ENCODE measurements at regions not wholly inside any gene's neighbourhood (a gene's known extent, or its start where the extent isn't known, plus 50 kb on each side); places are given as distances from the start of the nearest gene placed in this dataset.
"Not testable (repeated sequence)": the region's sequence is repeated elsewhere in the genome, so short reads cannot be mapped to it uniquely, and the experiment has no call there.

GRCh38 chr20:6347916-6348315, 225.1 kb upstream of the FERMT1 start:
- TF ChIP-seq CTCF (IDR thresholded peaks at IDR 0.05): no peak
- Histone ChIP-seq H3K4me1 (peaks cover 0 to 5% (median 0%) of the 10 kb centered on the region in 9 donors), H3K9me3 (no peaks in the 10 kb centered on the region), H3K36me3 (no peaks in the 10 kb centered on the region), H3K27ac (no peak overlapping the region), H3K27me3 (no peaks in the 10 kb centered on the region), H3K4me3 (no peak overlapping the region)
- intact Hi-C loops (cut with DNase I): loop anchor here in 1 of 10 donors (10.0 kb wide), 1 partner anchor 147 kb away; no protein-coding TSS in a partner anchor
- DNase-seq (no peak), ATAC-seq (no peak)

DNA sequence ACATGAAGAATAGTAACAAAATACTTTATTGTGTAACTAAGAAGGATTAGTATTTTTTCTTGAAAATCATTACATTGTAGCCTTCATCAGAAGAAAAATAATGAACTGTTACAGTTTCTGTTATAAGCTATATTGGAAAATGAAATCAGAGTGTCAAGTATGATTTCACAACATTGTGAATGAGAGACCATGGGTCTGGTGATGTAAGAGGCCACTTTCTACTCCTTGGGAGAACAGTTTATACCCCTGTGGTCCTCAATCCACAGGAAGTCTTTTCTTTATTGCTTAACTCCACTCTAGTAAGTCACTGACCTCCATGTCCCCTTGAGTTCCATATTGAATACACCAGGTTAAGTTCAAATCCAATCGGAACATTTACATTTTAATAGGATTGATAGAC, 218.7 kb upstream of the FERMT1 start:
- intact Hi-C loops (cut with DNase I): loop anchor here in 1 of 10 donors (10.0 kb wide), 1 partner anchor 153 kb away; no protein-coding TSS in a partner anchor
- 94 to 95% methylated on average over 1 of the region's 1 CpG for WGBS, 2 donors
- no peaks in the 10 kb centered on the region for H3K9me3 ChIP-seq
- no peak overlapping the region for H3K27ac ChIP-seq
- no peak overlapping the region for H3K4me3 ChIP-seq
- DNase-seq (no peak), ATAC-seq (no peak)
- TF ChIP-seq CTCF (IDR thresholded peaks at IDR 0.05): no peak
- no peaks in the 10 kb centered on the region for H3K36me3 ChIP-seq
- no peaks in the 10 kb centered on the region for H3K4me1 ChIP-seq
- H3K27me3 ChIP-seq: no peaks in the 10 kb centered on the region

GRCh38 chr20:6339176-6339575, 216.3 kb upstream of the FERMT1 start:
- intact Hi-C loops (cut with DNase I): no loop called here
- ATAC-seq (no peak), DNase-seq (no peak)
- no peaks in the 10 kb centered on the region for H3K36me3 ChIP-seq
- peaks cover 0 to 6% (median 0%) of the 10 kb centered on the region in 11 donors for H3K9me3 ChIP-seq
- WGBS, 2 donors: 81 to 91% methylated on average over 1 of the region's 1 CpG
- no peak overlapping the region for H3K4me3 ChIP-seq
- H3K27ac ChIP-seq: no peak overlapping the region
- no peak for TF ChIP-seq CTCF (IDR thresholded peaks at IDR 0.05)
- H3K4me1 ChIP-seq: no peaks in the 10 kb centered on the region
- no peaks in the 10 kb centered on the region for H3K27me3 ChIP-seq

- ATAC-seq (no peak), DNase-seq (no peak)
- Histone ChIP-seq H3K27ac (no peak overlapping the region), H3K9me3 (peaks cover 0 to 22% (median 0%) of the 10 kb centered on the region in 11 donors), H3K4me1 (no peaks in the 10 kb centered on the region), H3K4me3 (no peak overlapping the region), H3K27me3 (no peaks in the 10 kb centered on the region), H3K36me3 (no peaks in the 10 kb centered on the region)
- intact Hi-C loops (cut with DNase I): no loop called here
- WGBS, 2 donors: 78 to 82% methylated on average over 5 of the region's 5 CpGs
- no peak for TF ChIP-seq CTCF (IDR thresholded peaks at IDR 0.05)
Observed at GRCh38 chr20:6333110-6333509, 210.3 kb upstream of the FERMT1 start.

DNA sequence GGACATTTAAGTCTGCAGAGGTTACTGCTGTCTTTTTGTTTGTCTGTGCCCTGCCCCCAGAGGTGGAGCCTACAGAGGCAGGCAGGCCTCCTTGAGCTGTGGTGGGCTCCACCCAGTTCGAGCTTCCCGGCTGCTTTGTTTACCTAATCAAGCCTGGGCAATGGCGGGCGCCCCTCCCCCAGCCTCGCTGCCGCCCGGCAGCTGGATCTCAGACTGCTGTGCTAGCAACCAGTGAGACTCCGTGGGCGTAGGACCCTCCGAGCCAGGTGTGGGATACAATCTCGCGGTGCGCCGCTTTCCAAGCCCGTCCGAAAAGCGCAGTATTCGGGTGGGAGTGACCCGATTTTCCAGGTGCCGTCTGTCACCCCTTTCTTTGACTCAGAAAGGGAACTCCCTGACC, 198.4 kb upstream of the FERMT1 start:
- intact Hi-C loops (cut with DNase I); H3K27ac ChIP-seq; ATAC-seq; H3K4me3 ChIP-seq; H3K27me3 ChIP-seq; H3K4me1 ChIP-seq; DNase-seq; H3K36me3 ChIP-seq: not testable (repeated sequence)
- peaks cover 0 to 23% (median 0%) of the 10 kb centered on the region in 11 donors for H3K9me3 ChIP-seq
- WGBS, 2 donors: 60 to 71% methylated on average over 7 to 8 of the region's 20 CpGs

Measured in heart right ventricle (tissue), 16 donors.